Lower lobe of right lung (tissue), 2 donors: ENCODE measurements at regions not wholly inside any gene's neighbourhood (a gene's known extent, or its start where the extent isn't known, plus 50 kb on each side); places are given as distances from the start of the nearest gene placed in this dataset.

ENCODE experiments used
- ATAC-seq, 2 donors: fragments of 200-7000 bp; cut with Tn5 transposase; one replicate each; pipeline ENCODE4 v1.9.1; 2020 to 2022; ENCODE audit warnings: mild to moderate bottlenecking in 2 of 2, moderate library complexity in 2 of 2
- DNase-seq: peaks from one replicate; pipeline ENCODE4 v3.0.0-alpha.2; 2020
- H3K27ac ChIP-seq: fragments of 200-600 bp; one replicate; pipeline ENCODE4 v1.8.0; 2022
- H3K27me3 ChIP-seq: fragments of 200-600 bp; one replicate; pipeline ENCODE4 v1.8.0; 2022; ENCODE audit warnings: low read depth
- H3K36me3 ChIP-seq: fragments of 200-600 bp; one replicate; pipeline ENCODE4 v1.8.0; 2022; ENCODE audit warnings: mild to moderate bottlenecking
- H3K4me1 ChIP-seq: fragments of 200-600 bp; one replicate; pipeline ENCODE4 v1.8.0; 2022
- H3K4me3 ChIP-seq: fragments of 200-600 bp; one replicate; pipeline ENCODE4 v1.8.0; 2022; ENCODE audit warnings: mild to moderate bottlenecking
- H3K9me3 ChIP-seq: fragments of 200-600 bp; one replicate; pipeline ENCODE4 v1.8.0; 2022
- CTCF ChIP-seq: fragments of 200-600 bp; IDR thresholded peaks from one replicate; pipeline ENCODE4 v1.8.0; 2022; ENCODE audit warnings: antibody characterized with exemption, mild to moderate bottlenecking
- intact Hi-C: fragments of 100-400 bp; cut with DNase I; formaldehyde crosslinking; loops from one replicate; pipeline ENCODE4 v1.11.0; 2022
- donor health status: DM: no; HTN: yes; CAD: no; lungs with severe emphysema.

GRCh38 chr22:48181263-48181955, 1419.0 kb downstream of the TBC1D22A start:
- Histone ChIP-seq H3K36me3 (no peaks in the 10 kb centered on the region), H3K27me3 (no peaks in the 10 kb centered on the region), H3K9me3 (no peaks in the 10 kb centered on the region), H3K4me3 (no peak overlapping the region), H3K27ac (no peak overlapping the region), H3K4me1 (no peaks in the 10 kb centered on the region)
- DNase-seq: no peak
- no peak for ATAC-seq
- intact Hi-C loops: no loop called here
- no peak for TF ChIP-seq CTCF

GRCh38 chr22:48180631-48181030, 1418.2 kb downstream of the TBC1D22A start:
- no peak overlapping the region for H3K27ac ChIP-seq
- H3K36me3 ChIP-seq: no peaks in the 10 kb centered on the region
- H3K4me1 ChIP-seq: no peaks in the 10 kb centered on the region
- H3K27me3 ChIP-seq: no peaks in the 10 kb centered on the region
- TF ChIP-seq CTCF: no peak
- no peak for ATAC-seq
- no peak for DNase-seq
- intact Hi-C loops: no loop called here
- no peaks in the 10 kb centered on the region for H3K9me3 ChIP-seq
- no peak overlapping the region for H3K4me3 ChIP-seq

GRCh38 chr22:48179571-48180546, 1417.4 kb downstream of the TBC1D22A start:
- DNase-seq: no peak
- Histone ChIP-seq H3K4me1 (no peaks in the 10 kb centered on the region), H3K27ac (no peak overlapping the region), H3K36me3 (no peaks in the 10 kb centered on the region), H3K9me3 (no peaks in the 10 kb centered on the region), H3K27me3 (no peaks in the 10 kb centered on the region), H3K4me3 (no peak overlapping the region)
- ATAC-seq: no peak
- intact Hi-C loops: no loop called here
- TF ChIP-seq CTCF: no peak

- no peaks in the 10 kb centered on the region for H3K4me1 ChIP-seq
- ATAC-seq: no peak
- intact Hi-C loops: no loop called here
- peaks cover 3% of the 10 kb centered on the region for H3K27me3 ChIP-seq
- no peak overlapping the region for H3K27ac ChIP-seq
- no peaks in the 10 kb centered on the region for H3K36me3 ChIP-seq
- no peak for TF ChIP-seq CTCF
- no peak overlapping the region for H3K4me3 ChIP-seq
- no peak for DNase-seq
- H3K9me3 ChIP-seq: no peaks in the 10 kb centered on the region
Observed at GRCh38 chr22:48178536-48178935, 1416.1 kb downstream of the TBC1D22A start.

GRCh38 chr22:48177631-48178030, 1415.2 kb downstream of the TBC1D22A start:
- no peak for ATAC-seq
- TF ChIP-seq CTCF: no peak
- peaks cover 5% of the 10 kb centered on the region for H3K27me3 ChIP-seq
- no peak for DNase-seq
- no peak overlapping the region for H3K4me3 ChIP-seq
- no peaks in the 10 kb centered on the region for H3K9me3 ChIP-seq
- no peaks in the 10 kb centered on the region for H3K36me3 ChIP-seq
- intact Hi-C loops: no loop called here
- no peaks in the 10 kb centered on the region for H3K4me1 ChIP-seq
- no peak overlapping the region for H3K27ac ChIP-seq
